Suprapubic skin (tissue), 4 donors: ENCODE measurements at regions not wholly inside any gene's neighbourhood (a gene's known extent, or its start where the extent isn't known, plus 50 kb on each side); places are given as distances from the start of the nearest gene placed in this dataset.

Experiments
- CTCF ChIP-seq, 2 donors: fragments of 200-600 bp in 1 of 2; fragments of 450-650 bp in 1 of 2; sonication (generic) in 1 of 2; IDR thresholded peaks; one replicate each; pipeline ENCODE4 v1.5.1; 2016 to 2019; ENCODE audit warnings: antibody characterized with exemption in 2 of 2, mild to moderate bottlenecking in 1 of 2, moderate library complexity in 1 of 2
- POLR2A ChIP-seq, 2 donors: fragments of 450-650 bp; IDR thresholded peaks; one replicate each; pipeline ENCODE4 v1.6.1; 2017; ENCODE audit warnings: antibody characterized with exemption in 2 of 2, mild to moderate bottlenecking in 2 of 2, moderate library complexity in 2 of 2
- POLR2AphosphoS5 ChIP-seq, 3 donors: sonication (generic); formaldehyde crosslinking; IDR thresholded peaks; one replicate each; pipeline ENCODE4 v1.6.1; 2017; ENCODE audit warnings: antibody characterized with exemption in 3 of 3

- TF ChIP-seq CTCF (IDR thresholded peaks at IDR 0.05): no peak
- TF ChIP-seq POLR2A (IDR thresholded peaks at IDR 0.05): no peak
- no peak for TF ChIP-seq POLR2AphosphoS5 (IDR thresholded peaks at IDR 0.05)
These were observed 284.2 kb downstream of the TBC1D4 start for GRCh38 chr13:75197803-75198202.
